GM12891 (cell line): ENCODE measurements at regions not wholly inside any gene's neighbourhood (a gene's known extent, or its start where the extent isn't known, plus 50 kb on each side); places are given as distances from the start of the nearest gene placed in this dataset.

Source experiments
- DNase-seq: peaks from one replicate; pipeline ENCODE4 v3.0.0; 2011; ENCODE audit warnings: low spot score; ENCODE audit not compliant: insufficient read length
- FAIRE-seq: peaks from 2 replicates; lab custom pipeline; 2011; peaks lifted over from hg19 to GRCh38; lab: Jason Lieb, UNC
- PAX5 ChIP-seq: IDR thresholded peaks from 2 replicates; pipeline ENCODE4 v1.6.1; 2011; ENCODE audit warnings: low read length, moderate library complexity, mild to moderate bottlenecking; ENCODE audit not compliant: insufficient read depth, severe bottlenecking
- POLR2A ChIP-seq: IDR thresholded peaks from 2 replicates; pipeline ENCODE4 v1.6.1; 2011; ENCODE audit warnings: low read depth, low read length, control low read depth
- POLR2AphosphoS5 ChIP-seq: IDR thresholded peaks from 2 replicates; pipeline ENCODE4 v1.6.1; 2011; ENCODE audit warnings: low read depth, low read length, control low read depth
- POU2F2 ChIP-seq: IDR thresholded peaks from 2 replicates; pipeline ENCODE4 v1.6.1; 2011; ENCODE audit warnings: low read depth, mild to moderate bottlenecking, control low read depth, low read length, moderate library complexity
- SPI1 ChIP-seq: IDR thresholded peaks from 2 replicates; pipeline ENCODE4 v1.6.1; 2011; ENCODE audit warnings: low read depth, low read length, control low read depth
- TAF1 ChIP-seq: IDR thresholded peaks from 2 replicates; pipeline ENCODE4 v1.6.1; 2011; ENCODE audit warnings: low read depth, low read length, control low read depth

DNA sequence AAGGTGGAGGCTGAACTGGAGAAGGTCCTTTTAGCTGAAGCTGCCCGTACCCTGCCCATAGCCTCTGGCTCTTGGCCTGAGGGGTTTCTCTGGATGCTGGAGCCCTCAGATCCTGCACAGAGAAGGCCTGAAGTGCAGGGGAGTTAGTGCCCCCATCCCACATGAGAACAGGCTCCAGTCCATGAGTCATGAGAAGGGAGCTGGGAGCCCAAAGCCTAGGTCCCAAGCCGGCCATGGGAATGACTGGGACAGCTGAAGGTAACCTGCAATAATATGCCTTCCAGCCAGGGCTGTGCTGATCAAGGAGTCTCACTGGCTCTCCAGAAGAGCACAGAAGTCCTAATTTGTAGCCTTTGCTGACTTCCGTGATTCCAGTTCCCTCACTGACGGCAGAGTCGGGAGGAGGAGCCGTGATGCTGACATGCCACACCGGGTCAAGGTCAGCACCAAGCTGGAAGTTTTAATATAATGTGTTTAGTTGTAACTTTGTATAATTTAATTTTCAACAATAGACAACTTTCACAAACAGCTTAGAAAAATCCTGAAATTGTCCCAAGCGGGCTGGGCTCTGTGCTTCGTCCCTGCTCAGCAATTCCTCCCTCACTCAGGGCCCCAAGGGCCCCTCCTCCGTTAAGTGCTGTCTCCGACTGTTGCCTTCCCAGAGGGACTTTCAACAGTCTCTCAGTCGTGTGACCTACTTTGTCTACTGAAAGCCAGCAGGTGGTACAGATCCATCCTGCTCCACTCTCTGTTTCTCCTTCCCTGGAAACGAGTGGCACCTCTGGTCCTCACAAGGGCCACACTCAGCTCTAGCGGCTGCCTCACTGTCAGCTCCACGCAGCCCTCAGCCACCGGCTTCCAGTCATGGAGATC is 387.8 kb downstream of the GADD45G start:
- TF ChIP-seq POU2F2 (no peak), POLR2AphosphoS5 (no peak), SPI1 (no peak), TAF1 (no peak), POLR2A (no peak), PAX5 (no peak)
- DNase-seq, result no peak
- no peak for FAIRE-seq

DNA sequence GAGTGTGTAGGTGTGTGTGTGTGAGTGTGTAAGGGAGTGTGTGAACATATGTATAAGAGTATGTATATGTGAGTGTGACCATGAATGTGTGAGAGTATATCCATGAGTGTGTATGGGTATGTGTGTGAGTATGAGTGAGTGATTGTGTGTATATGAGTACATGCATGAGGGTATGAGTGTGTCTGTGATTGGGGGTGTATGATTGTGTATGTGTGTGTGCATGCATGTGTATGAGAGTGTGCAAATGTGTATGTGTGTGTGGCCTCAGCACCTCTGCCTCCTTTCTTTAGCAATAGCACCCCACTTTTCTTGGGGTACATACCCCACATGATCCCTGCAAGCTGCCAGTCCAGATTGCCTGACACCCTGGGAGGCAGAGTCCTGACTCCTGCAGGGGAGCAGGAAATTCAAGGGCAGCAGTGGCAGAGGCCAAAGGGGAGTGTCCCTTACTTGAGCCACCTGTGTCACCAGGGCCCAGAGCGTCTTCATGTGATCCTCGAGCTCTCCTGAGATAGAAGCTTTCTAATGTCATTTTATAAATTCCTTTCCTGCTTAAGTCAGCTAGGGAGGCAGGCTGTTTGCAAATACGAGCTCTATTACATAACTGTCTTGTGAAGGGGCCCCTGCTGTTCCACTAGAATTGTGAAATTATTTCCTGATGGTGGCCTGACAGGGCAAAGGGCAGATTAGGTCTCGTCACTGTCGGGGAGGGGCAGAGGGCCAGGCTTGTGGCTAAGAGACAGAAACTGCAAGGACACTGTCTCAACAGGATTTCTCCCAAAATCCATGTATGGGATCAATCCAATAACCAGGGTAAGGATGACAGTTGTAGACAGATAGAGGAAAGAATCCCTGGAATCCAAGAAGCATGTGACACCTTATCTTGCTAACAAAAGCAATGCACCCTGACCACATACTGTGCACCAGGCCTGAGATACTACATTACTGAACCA is 389.1 kb downstream of the GADD45G start:
- DNase-seq, result no peak
- TF ChIP-seq SPI1 (no peak), POU2F2 (no peak), POLR2A (no peak), PAX5 (no peak), POLR2AphosphoS5 (no peak), TAF1 (no peak)
- peak; percentile 83 for FAIRE-seq

DNA sequence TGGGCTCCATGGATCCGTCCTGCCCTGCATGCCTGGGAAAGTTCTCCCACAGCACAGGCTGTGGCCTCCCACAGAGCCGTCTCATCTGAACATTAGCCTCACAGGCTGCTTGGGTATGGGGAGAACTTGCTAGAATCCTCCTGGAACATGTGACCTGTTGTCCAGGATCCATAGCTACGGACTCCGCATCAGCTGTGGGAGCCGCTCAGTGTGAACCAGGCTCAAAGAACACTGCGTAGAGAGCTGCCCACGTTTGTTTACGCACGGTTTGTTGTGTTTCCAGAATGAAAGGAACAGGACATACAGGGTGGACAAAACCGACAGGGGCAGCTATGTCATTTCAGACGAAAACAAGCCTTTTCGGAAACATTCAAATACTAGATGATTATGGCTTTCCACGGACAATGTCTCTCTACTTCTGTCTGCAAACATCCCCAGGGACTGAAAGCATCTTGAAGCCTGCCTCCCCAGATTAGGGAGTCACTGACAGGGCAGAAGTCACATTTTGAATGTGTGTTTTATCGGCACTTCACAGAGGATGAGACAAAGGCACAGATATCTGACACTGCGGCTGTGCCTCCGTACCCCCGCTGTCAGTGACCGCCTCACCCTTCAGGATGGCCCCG is 390.3 kb downstream of the GADD45G start:
- TF ChIP-seq POLR2AphosphoS5 (no peak), POU2F2 (no peak), PAX5 (no peak)
- DNase-seq (no peak), FAIRE-seq (no peak)

DNA sequence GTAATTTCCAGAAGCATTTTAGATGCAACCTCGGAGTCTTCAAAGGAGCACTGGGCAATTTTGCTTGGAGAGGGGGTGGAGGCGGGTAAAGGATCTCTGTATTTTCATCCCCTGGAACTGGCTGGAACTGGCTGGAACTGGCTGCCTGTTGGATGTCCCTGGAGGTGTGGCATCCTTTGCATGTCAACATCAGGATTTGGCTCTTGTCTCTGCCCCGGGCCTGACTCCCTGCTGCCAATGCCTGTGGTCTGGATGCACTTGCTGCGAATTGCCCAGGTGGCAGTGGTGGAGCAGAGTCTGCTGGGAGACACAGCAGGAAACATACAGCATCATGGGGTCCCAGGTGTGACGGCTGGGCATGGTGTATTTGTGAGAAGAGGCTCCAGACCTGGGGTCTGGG is 391.3 kb downstream of the GADD45G start:
- TF ChIP-seq TAF1, result no peak
- no peak for TF ChIP-seq POLR2AphosphoS5
- no peak for TF ChIP-seq SPI1
- no peak for TF ChIP-seq POLR2A
- TF ChIP-seq POU2F2, result no peak
- no peak for TF ChIP-seq PAX5
- DNase-seq, result no peak
- FAIRE-seq, result no peak

GRCh38 chr9:89996773-89997172 is 392.0 kb downstream of the GADD45G start:
- FAIRE-seq, result no peak
- TF ChIP-seq POLR2AphosphoS5, result no peak
- no peak for TF ChIP-seq POLR2A
- no peak for TF ChIP-seq TAF1
- TF ChIP-seq POU2F2, result no peak
- no peak for TF ChIP-seq SPI1
- TF ChIP-seq PAX5, result no peak
- DNase-seq, result no peak

DNA sequence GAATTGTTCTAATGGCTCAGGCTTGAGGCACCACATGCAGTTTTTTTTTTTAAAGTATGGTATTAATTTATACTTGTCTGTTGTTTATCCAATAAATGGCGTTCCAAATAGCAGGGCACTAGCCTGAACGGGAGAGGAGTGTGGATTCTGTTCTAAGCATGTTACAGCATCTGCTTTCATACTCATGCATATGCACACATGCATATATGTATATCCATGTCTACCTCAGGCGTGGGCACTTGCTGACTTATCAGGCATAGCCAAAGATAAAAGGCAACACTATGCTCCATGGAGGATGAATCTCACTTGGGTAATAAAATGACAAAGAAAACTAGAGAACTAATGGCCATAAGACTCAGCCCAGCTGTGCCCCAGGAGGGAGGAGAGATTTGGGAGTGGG is 393.8 kb downstream of the GADD45G start:
- FAIRE-seq (no peak), DNase-seq (no peak)
- no peak for TF ChIP-seq SPI1
- no peak for TF ChIP-seq POLR2A
- TF ChIP-seq PAX5, result no peak
- TF ChIP-seq TAF1, result no peak
- TF ChIP-seq POLR2AphosphoS5, result no peak
- no peak for TF ChIP-seq POU2F2

- DNase-seq (no peak), FAIRE-seq (no peak)
- TF ChIP-seq POLR2A (no peak), SPI1 (no peak), POU2F2 (no peak), TAF1 (no peak), POLR2AphosphoS5 (no peak), PAX5 (no peak)
These were observed 394.3 kb downstream of the GADD45G start for GRCh38 chr9:89999176-89999533.

- DNase-seq (peak; percentile 68), FAIRE-seq (peak; percentile 92)
- TF ChIP-seq SPI1, result no peak
- TF ChIP-seq TAF1, result 0 out of 2 replicates have a peak, but pooled peaks have one; percentile 47
- 0 out of 2 replicates have a peak, but pooled peaks have one; percentile 7 for TF ChIP-seq POU2F2
- 0 out of 2 replicates have a peak, but pooled peaks have one; percentile 18 for TF ChIP-seq POLR2A
- 0 out of 2 replicates have a peak, but pooled peaks have one; percentile 40 for TF ChIP-seq POLR2AphosphoS5
- no peak for TF ChIP-seq PAX5
These were observed 394.9 kb downstream of the GADD45G start for GRCh38 chr9:89999534-90000370.
